IMR-90 (cell line): ENCODE measurements at regions not wholly inside any gene's neighbourhood (a gene's known extent, or its start where the extent isn't known, plus 50 kb on each side); places are given as distances from the start of the nearest gene placed in this dataset.

Experiments
- ATAC-seq: fragments of 200-7000 bp; cut with Tn5 transposase; 2 replicates; pipeline ENCODE4 v1.9.1; 2020; ENCODE audit warnings: low read depth, mild to moderate bottlenecking, moderate library complexity
- BruUV-seq: library from RNA; stranded (reverse); fragments of 400-500 nt; replicated peaks from 2 replicates; lab custom pipeline; 2021; lab: Mats Ljungman, UMichigan
- CTCF ChIA-PET: fragments of 300-600 bp; formaldehyde crosslinking; extraction: SDS; loops from one replicate; lab custom pipeline; 2021; ENCODE audit warnings: antibody characterized with exemption; lab: Yijun Ruan, JAX
- POLR2A ChIA-PET: fragments of 300-600 bp; sonication (Branson Sonifier 250); formaldehyde crosslinking; loops from one replicate; lab custom pipeline; 2022; ENCODE audit warnings: antibody characterized with exemption; ENCODE audit not compliant: unreplicated experiment; lab: Charles Lee
- DNase-seq: peaks from one replicate; pipeline ENCODE4 v3.0.0; 2013
- H2AFZ ChIP-seq: replicated peaks from 2 replicates; pipeline ENCODE3; 2013; ENCODE audit warnings: low read length, mild to moderate bottlenecking; ENCODE audit not compliant: poor library complexity
- H2AK5ac ChIP-seq: 2 replicates; pipeline ENCODE4 v1.6.1; 2013; ENCODE audit warnings: low read depth, low read length, inconsistent platforms
- H2AK9ac ChIP-seq: replicated peaks from 2 replicates; pipeline ENCODE3; 2013; ENCODE audit warnings: mild to moderate bottlenecking, low read depth, low read length, moderate library complexity; ENCODE audit not compliant: poor library complexity
- H2BK120ac ChIP-seq: 2 replicates; pipeline ENCODE4 v1.6.1; 2013; ENCODE audit warnings: low read depth, low read length, inconsistent platforms
- H2BK15ac ChIP-seq: 3 replicates; pipeline ENCODE4 v1.6.1; 2013; ENCODE audit warnings: low read depth, low read length, inconsistent platforms
- H2BK20ac ChIP-seq: 2 replicates; pipeline ENCODE4 v1.6.1; 2013; ENCODE audit warnings: low read depth, mild to moderate bottlenecking, inconsistent platforms, low read length, moderate library complexity
- H2BK5ac ChIP-seq: 2 replicates; pipeline ENCODE4 v1.6.1; 2013; ENCODE audit warnings: mild to moderate bottlenecking, low read depth, low read length, inconsistent platforms; ENCODE audit not compliant: poor library complexity, severe bottlenecking
- H3K14ac ChIP-seq: replicated peaks from 2 replicates; pipeline ENCODE4 v1.6.1; 2013; ENCODE audit warnings: low read depth, low read length, inconsistent platforms
- H3K18ac ChIP-seq: 2 replicates; pipeline ENCODE4 v1.6.1; 2013; ENCODE audit warnings: low read depth, low read length, control low read depth
- H3K23ac ChIP-seq: 2 replicates; pipeline ENCODE4 v1.6.1; 2013; ENCODE audit warnings: low read depth, low read length, inconsistent platforms
- H3K27ac ChIP-seq: 2 replicates; pipeline ENCODE4 v1.5.1; 2013; ENCODE audit warnings: mild to moderate bottlenecking, control low read depth, low read length; ENCODE audit not compliant: insufficient read depth
- H3K27me3 ChIP-seq: 2 replicates; pipeline ENCODE4 v1.6.1; 2013; ENCODE audit warnings: low read length; ENCODE audit not compliant: control insufficient read depth, insufficient read depth
- H3K36me3 ChIP-seq: 2 replicates; pipeline ENCODE4 v1.6.1; 2013; ENCODE audit warnings: low read length, mixed read lengths; ENCODE audit not compliant: control insufficient read depth, insufficient read depth
- H3K4ac ChIP-seq: 2 replicates; pipeline ENCODE4 v1.6.1; 2013; ENCODE audit warnings: low read depth, low read length, inconsistent platforms
- H3K4me1 ChIP-seq: 2 replicates; pipeline ENCODE4 v1.6.1; 2013; ENCODE audit warnings: low read length, mixed read lengths; ENCODE audit not compliant: control insufficient read depth, insufficient read depth
- H3K4me2 ChIP-seq: 2 replicates; pipeline ENCODE4 v1.6.1; 2013; ENCODE audit warnings: low read depth, mild to moderate bottlenecking, control low read depth, low read length, moderate library complexity
- H3K4me3 ChIP-seq: 2 replicates; pipeline ENCODE4 v1.5.1; 2013; ENCODE audit warnings: low read depth, mild to moderate bottlenecking, control low read depth, low read length, moderate library complexity; ENCODE audit not compliant: insufficient read depth
- H3K56ac ChIP-seq: 2 replicates; pipeline ENCODE4 v1.6.1; 2013; ENCODE audit warnings: low read length, inconsistent platforms; ENCODE audit not compliant: insufficient read depth; ENCODE audit errors: extremely low read depth
- H3K79me1 ChIP-seq, 2 experiments: 2 replicates each; pipeline ENCODE4 v1.6.1; 2013; ENCODE audit warnings: low read length in 2 of 2, inconsistent platforms in 1 of 2, low read depth in 1 of 2
- H3K9ac ChIP-seq: 2 replicates; pipeline ENCODE4 v1.6.1; 2013; ENCODE audit warnings: low read depth, low read length, control low read depth
- H3K9me1 ChIP-seq: 2 replicates; pipeline ENCODE4 v1.6.1; 2013; ENCODE audit warnings: low read length, inconsistent platforms; ENCODE audit not compliant: insufficient read depth
- H3K9me3 ChIP-seq: 2 replicates; pipeline ENCODE4 v1.6.1; 2013; ENCODE audit warnings: low read length; ENCODE audit not compliant: control insufficient read depth, insufficient read depth
- H4K20me1 ChIP-seq: 2 replicates; pipeline ENCODE4 v1.6.1; 2013; ENCODE audit warnings: low read length, inconsistent platforms; ENCODE audit not compliant: insufficient read depth
- H4K5ac ChIP-seq: 2 replicates; pipeline ENCODE4 v1.6.1; 2013; ENCODE audit warnings: mild to moderate bottlenecking, low read depth, low read length, control low read depth
- H4K8ac ChIP-seq, 2 experiments: 2 replicates each; pipeline ENCODE4 v1.6.1; 2013; ENCODE audit warnings: low read depth in 2 of 2, low read length in 2 of 2, control low read depth in 1 of 2, inconsistent platforms in 1 of 2
- H4K91ac ChIP-seq: 2 replicates; pipeline ENCODE4 v1.6.1; 2013; ENCODE audit warnings: low read depth, low read length, inconsistent platforms; ENCODE audit not compliant: insufficient read depth
- BHLHE40 ChIP-seq: fragments of 150-350 bp; IDR thresholded peaks from 2 replicates; pipeline ENCODE4 v1.6.1; 2016; ENCODE audit warnings: mild to moderate bottlenecking, low read depth, low read length
- CEBPB ChIP-seq: IDR thresholded peaks from 2 replicates; pipeline ENCODE4 v1.6.1; 2012; ENCODE audit warnings: low read depth, low read length, improper control_type of control experiment
- CHD1 ChIP-seq: IDR thresholded peaks from 2 replicates; pipeline ENCODE4 v1.6.1; 2012; ENCODE audit warnings: low read depth, low read length, improper control_type of control experiment
- FOS ChIP-seq: fragments of 150-350 bp; IDR thresholded peaks from 2 replicates; pipeline ENCODE4 v1.6.1; 2016; ENCODE audit warnings: low read depth, low read length
- MAFK ChIP-seq: IDR thresholded peaks from 2 replicates; pipeline ENCODE4 v1.6.1; 2012; ENCODE audit warnings: low read depth, low read length, improper control_type of control experiment
- MAZ ChIP-seq: IDR thresholded peaks from 2 replicates; pipeline ENCODE4 v1.6.1; 2012; ENCODE audit warnings: low read depth, mild to moderate bottlenecking, low read length, improper control_type of control experiment, moderate library complexity, borderline replicate concordance
- MXI1 ChIP-seq: IDR thresholded peaks from 2 replicates; pipeline ENCODE4 v1.6.1; 2012; ENCODE audit warnings: low read depth, mild to moderate bottlenecking, low read length, moderate library complexity, borderline replicate concordance
- NFE2L2 ChIP-seq: fragments of 150-350 bp; IDR thresholded peaks from 2 replicates; pipeline ENCODE4 v1.6.1; 2016; ENCODE audit warnings: low read depth, mild to moderate bottlenecking, low read length
- POLR2A ChIP-seq: IDR thresholded peaks from 2 replicates; pipeline ENCODE4 v1.6.1; 2012; ENCODE audit warnings: mild to moderate bottlenecking, low read depth, low read length
- RAD21 ChIP-seq: IDR thresholded peaks from 2 replicates; pipeline ENCODE4 v1.6.1; 2012; ENCODE audit warnings: low read length, improper control_type of control experiment
- RCOR1 ChIP-seq: IDR thresholded peaks from 2 replicates; pipeline ENCODE4 v1.6.1; 2012; ENCODE audit warnings: mild to moderate bottlenecking, low read length, improper control_type of control experiment; ENCODE audit not compliant: insufficient replicate concordance
- RFX5 ChIP-seq: IDR thresholded peaks from 2 replicates; pipeline ENCODE4 v1.8.0; 2012; ENCODE audit warnings: low read depth, mild to moderate bottlenecking, low read length, moderate library complexity
- SMC3 ChIP-seq: fragments of 150-350 bp; IDR thresholded peaks from 2 replicates; pipeline ENCODE4 v1.6.1; 2016; ENCODE audit warnings: low read depth, mild to moderate bottlenecking, antibody characterized with exemption, low read length, moderate library complexity
- WGBS, 2 experiments: methylation state at CpG; one replicate each; pipeline versions ENCODE4 v1.1.5 to v1.1.7; 2013; ENCODE audit warnings: missing lambda C conversion rate in 2 of 2; ENCODE audit not compliant: insufficient read length in 1 of 2; ENCODE audit errors: extremely low coverage in 2 of 2; 5-methylcytosine and 5-hydroxymethylcytosine counted together
- dilution Hi-C: fragments of 300-500 bp; cut with HindIII; formaldehyde crosslinking; loops from one replicate; pipeline ENCODE4 v1.14.3; 2018; ENCODE audit warnings: low sequenced_read_pairs; ENCODE audit not compliant: unreplicated experiment
- in situ Hi-C: fragments of 300-500 bp; cut with MboI; formaldehyde crosslinking; loops from 3 replicates; pipeline ENCODE4 v1.14.3; 2019; ENCODE audit warnings: low sequenced_read_pairs, inconsistent platforms, mixed read lengths
- intact Hi-C: fragments of 100-400 bp; cut with micrococcal nuclease; formaldehyde crosslinking; loops from 2 replicates; pipeline ENCODE4 v1.10.0; 2022
- TF ChIP-seq, protein P1 (sequence below): fragments of 150-350 bp; IDR thresholded peaks from 2 replicates; pipeline ENCODE4 v1.6.1; 2016; ENCODE audit warnings: low read depth, mild to moderate bottlenecking, low read length, moderate library complexity, borderline replicate concordance
- TF ChIP-seq, protein P2 (sequence below): fragments of 150-350 bp; IDR thresholded peaks from 2 replicates; pipeline ENCODE4 v1.6.1; 2017; ENCODE audit warnings: mild to moderate bottlenecking, antibody characterized with exemption, low read length, low read depth
- TF ChIP-seq, protein P3 (sequence below): conservative IDR thresholded peaks from 2 replicates; pipeline ENCODE4 v1.5.1; 2012; ENCODE audit warnings: mild to moderate bottlenecking, low read depth, low read length, improper control_type of control experiment

DNA sequence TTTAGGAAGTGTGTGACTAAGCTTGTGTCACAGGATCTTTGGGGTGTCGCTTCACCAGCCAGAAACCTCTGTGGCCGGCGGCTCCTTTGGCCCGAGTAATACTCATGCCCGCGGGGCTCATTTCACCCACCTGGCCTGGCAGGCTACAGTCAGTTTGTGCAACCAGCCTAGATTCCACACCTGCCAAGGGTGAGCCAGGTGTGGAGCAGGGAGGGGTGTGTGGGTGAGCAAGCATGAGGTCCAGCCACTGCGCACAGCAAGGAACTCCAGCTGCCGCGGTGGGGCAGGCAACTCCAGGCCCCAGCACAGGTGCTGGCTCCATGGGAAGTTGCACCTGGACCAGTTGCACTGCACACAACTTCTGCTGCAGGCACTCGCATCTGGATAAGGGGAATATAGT lies 462.3 kb upstream of the LRFN5 start:
- TF ChIP-seq BHLHE40 (no peak), RCOR1 (no peak), NFE2L2 (no peak), CHD1 (no peak), MAFK (no peak), MAZ (no peak), RFX5 (no peak), CEBPB (no peak), MXI1 (no peak), SMC3 (no peak), FOS (no peak), RAD21 (no peak), POLR2A (no peak)
- TF ChIP-seq, protein P1, sequence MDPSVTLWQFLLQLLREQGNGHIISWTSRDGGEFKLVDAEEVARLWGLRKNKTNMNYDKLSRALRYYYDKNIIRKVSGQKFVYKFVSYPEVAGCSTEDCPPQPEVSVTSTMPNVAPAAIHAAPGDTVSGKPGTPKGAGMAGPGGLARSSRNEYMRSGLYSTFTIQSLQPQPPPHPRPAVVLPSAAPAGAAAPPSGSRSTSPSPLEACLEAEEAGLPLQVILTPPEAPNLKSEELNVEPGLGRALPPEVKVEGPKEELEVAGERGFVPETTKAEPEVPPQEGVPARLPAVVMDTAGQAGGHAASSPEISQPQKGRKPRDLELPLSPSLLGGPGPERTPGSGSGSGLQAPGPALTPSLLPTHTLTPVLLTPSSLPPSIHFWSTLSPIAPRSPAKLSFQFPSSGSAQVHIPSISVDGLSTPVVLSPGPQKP = no peak
- TF ChIP-seq, protein P2, sequence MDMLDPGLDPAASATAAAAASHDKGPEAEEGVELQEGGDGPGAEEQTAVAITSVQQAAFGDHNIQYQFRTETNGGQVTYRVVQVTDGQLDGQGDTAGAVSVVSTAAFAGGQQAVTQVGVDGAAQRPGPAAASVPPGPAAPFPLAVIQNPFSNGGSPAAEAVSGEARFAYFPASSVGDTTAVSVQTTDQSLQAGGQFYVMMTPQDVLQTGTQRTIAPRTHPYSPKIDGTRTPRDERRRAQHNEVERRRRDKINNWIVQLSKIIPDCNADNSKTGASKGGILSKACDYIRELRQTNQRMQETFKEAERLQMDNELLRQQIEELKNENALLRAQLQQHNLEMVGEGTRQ = no peak
- TF ChIP-seq, protein P3, sequence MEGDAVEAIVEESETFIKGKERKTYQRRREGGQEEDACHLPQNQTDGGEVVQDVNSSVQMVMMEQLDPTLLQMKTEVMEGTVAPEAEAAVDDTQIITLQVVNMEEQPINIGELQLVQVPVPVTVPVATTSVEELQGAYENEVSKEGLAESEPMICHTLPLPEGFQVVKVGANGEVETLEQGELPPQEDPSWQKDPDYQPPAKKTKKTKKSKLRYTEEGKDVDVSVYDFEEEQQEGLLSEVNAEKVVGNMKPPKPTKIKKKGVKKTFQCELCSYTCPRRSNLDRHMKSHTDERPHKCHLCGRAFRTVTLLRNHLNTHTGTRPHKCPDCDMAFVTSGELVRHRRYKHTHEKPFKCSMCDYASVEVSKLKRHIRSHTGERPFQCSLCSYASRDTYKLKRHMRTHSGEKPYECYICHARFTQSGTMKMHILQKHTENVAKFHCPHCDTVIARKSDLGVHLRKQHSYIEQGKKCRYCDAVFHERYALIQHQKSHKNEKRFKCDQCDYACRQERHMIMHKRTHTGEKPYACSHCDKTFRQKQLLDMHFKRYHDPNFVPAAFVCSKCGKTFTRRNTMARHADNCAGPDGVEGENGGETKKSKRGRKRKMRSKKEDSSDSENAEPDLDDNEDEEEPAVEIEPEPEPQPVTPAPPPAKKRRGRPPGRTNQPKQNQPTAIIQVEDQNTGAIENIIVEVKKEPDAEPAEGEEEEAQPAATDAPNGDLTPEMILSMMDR = no peak
- H2BK20ac ChIP-seq = no peak overlapping the region
- no peaks in the 10 kb centered on the region for H3K27me3 ChIP-seq
- no peaks in the 10 kb centered on the region for H4K20me1 ChIP-seq
- H3K14ac ChIP-seq = no peak overlapping the region
- intact Hi-C loops (no loop called here), dilution Hi-C loops (no loop called here), in situ Hi-C loops (no loop called here)
- no peak overlapping the region for H3K4me2 ChIP-seq
- H4K91ac ChIP-seq = no peak overlapping the region
- no peak overlapping the region for H3K27ac ChIP-seq
- H3K4ac ChIP-seq = no peak overlapping the region
- H3K4me3 ChIP-seq = no peak overlapping the region
- H3K18ac ChIP-seq = no peak overlapping the region
- CTCF ChIA-PET = no interaction called here
- no peak overlapping the region for H2AK5ac ChIP-seq
- peaks cover 16% of the 10 kb centered on the region for H3K9me3 ChIP-seq
- H4K8ac ChIP-seq = no peak overlapping the region
- H3K56ac ChIP-seq = no peak overlapping the region
- no peaks in the 10 kb centered on the region for H3K79me1 ChIP-seq
- no peaks in the 10 kb centered on the region for H3K36me3 ChIP-seq
- no peak overlapping the region for H4K5ac ChIP-seq
- H2BK120ac ChIP-seq = no peak overlapping the region
- POLR2A ChIA-PET = no interaction called here
- H2AK9ac ChIP-seq = no peak overlapping the region
- ATAC-seq (no peak), DNase-seq (no peak)
- H2BK5ac ChIP-seq = no peak overlapping the region
- no TSS peak for BruUV-seq
- WGBS, 2 experiments = no CpG with 5 or more reads among the region's 10 CpGs
- no peak overlapping the region for H3K23ac ChIP-seq
- H2BK15ac ChIP-seq = no peak overlapping the region
- no peak overlapping the region for H3K9ac ChIP-seq
- H3K9me1 ChIP-seq = no peaks in the 10 kb centered on the region
- H3K4me1 ChIP-seq = no peaks in the 10 kb centered on the region
- no peak overlapping the region for H2AFZ ChIP-seq
